ENCODE measurements at regions not wholly inside any gene's neighbourhood (a gene's known extent, or its start where the extent isn't known, plus 50 kb on each side); places are given as distances from the start of the nearest gene placed in this dataset.

GRCh38 chr5:15206133-15206532, 293.8 kb upstream of the FBXL7 start:
- no peak for DNase-seq (ENCODE audit: low read depth)

- DNase-seq (ENCODE audit: low read depth) = no peak
Measured at GRCh38 chr5:15203376-15203775, 296.6 kb upstream of the FBXL7 start.

GRCh38 chr5:15191012-15191411, 309.0 kb upstream of the FBXL7 start:
- no peak for DNase-seq (ENCODE audit: low read depth)

- DNase-seq (ENCODE audit: low read depth) = no peak
Measured at GRCh38 chr5:15183520-15183919, 311.9 kb upstream of the ANKH start.

DNA sequence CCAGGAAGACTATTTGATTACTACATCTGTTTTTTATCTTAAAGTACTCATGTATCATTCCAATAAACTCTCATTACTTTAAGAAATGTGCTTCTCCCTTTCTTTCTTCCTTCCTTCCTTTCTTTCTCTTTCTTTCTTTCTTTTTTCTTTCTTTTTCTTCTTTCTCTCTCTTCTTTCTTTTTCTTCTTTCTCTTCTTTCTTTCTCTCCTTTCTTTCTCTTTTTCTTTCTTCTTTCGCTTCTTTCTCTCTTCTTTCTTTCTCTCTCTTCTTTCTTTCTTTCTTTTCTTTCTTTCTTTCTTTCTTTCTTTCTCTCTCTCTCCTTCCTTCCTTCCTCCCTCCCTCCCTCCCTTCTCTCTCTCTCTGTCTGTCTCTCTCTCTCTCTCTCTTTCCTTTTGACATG, 298.6 kb upstream of the ANKH start:
- DNase-seq (ENCODE audit: low read depth) = no peak

DNA sequence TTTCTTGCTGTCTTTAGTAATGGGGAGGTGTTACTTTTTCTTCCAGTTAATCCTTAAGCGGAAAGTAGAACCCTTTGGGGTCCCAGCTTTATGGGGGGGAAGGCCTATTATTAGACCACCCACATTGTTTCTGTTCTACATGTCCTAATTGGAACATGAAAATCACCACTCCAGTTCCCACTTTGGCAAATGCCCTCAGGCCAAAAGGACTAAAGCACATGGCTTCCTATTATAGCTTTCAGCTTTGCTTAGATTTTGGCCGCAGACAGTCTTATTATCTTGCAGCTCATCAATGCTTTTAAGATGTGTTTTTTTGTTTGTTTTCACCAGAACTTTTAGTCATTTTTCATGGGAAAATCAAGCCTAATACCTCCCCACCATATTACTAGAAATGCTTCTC, 296.8 kb upstream of the ANKH start:
- no peak for DNase-seq (ENCODE audit: low read depth)

- DNase-seq (ENCODE audit: low read depth) = no peak
Measured at GRCh38 chr5:15160091-15160490, 288.5 kb upstream of the ANKH start.

DNA sequence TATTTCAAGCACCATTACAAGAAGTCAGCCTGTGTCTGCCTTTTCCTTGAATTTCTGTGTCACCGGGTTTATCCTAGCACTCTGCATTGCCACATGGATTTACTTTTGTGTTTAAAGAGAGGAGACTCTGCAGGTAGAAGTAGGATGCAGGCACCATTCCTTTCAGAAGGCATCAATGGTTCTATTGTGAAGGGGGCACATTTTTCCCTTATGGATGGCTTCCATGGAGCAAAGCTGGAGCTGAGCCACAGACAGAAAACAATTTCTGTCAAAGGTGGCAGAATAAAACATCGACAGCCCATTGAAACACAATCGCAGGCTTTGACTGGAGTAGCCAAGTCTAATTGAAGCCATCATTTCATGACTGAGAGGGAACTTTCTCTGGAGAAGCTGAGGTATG, 288.0 kb upstream of the ANKH start:
- no peak for DNase-seq (ENCODE audit: low read depth)

DNA sequence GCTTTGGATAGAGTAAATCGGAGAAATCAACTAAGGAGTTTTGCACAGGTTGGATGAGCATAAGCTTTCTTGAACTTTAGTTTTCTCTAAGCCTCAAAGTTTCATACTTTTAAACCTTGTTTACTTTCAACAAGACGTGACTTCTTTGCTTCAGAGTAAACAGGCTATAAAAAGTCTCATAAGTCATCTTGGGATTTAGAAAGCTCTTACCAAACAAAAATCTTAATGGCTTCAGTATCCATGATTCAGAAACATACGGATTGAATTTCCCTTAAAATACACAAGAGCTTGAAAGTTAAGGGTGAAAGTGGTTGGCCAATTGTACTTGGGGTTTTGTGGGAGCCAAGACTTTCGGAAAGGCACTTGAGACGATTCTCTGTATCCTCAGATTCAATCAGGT, 270.9 kb upstream of the ANKH start:
- DNase-seq (ENCODE audit: low read depth) = no peak

GRCh38 chr5:15137414-15137813, 265.8 kb upstream of the ANKH start:
- no peak for DNase-seq (ENCODE audit: low read depth)

GRCh38 chr5:15135661-15136060, 264.1 kb upstream of the ANKH start:
- DNase-seq (ENCODE audit: low read depth) = no peak

- DNase-seq (ENCODE audit: low read depth) = no peak
Measured at GRCh38 chr5:15133456-15133965, 261.9 kb upstream of the ANKH start.

GRCh38 chr5:15132816-15133405, 261.3 kb upstream of the ANKH start:
- no peak for DNase-seq (ENCODE audit: low read depth)

- DNase-seq (ENCODE audit: low read depth) = no peak
Measured at GRCh38 chr5:15131909-15132308, 260.3 kb upstream of the ANKH start.

GRCh38 chr5:15124871-15125568, 253.4 kb upstream of the ANKH start:
- no peak for DNase-seq (ENCODE audit: low read depth)

DNA sequence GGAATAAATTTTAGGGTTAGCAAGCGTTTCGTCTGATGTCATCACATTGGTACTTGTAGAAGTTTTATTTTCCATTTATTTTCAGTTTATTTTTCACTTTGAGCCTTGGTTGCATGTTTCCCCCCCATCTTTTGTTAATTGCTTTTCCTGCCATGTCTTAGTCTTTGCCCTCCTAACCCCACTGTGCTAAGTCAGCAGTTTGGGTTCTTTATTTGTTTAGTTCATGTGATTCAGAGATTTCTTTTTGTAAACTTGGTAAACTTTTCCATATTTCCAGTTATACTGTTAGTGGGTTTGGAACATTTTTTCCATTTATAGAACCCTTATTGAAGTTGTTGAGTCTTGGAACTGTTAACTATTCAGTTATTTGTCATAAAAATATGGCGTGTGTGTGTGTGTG, 252.9 kb upstream of the ANKH start:
- DNase-seq (ENCODE audit: low read depth) = no peak

DNA sequence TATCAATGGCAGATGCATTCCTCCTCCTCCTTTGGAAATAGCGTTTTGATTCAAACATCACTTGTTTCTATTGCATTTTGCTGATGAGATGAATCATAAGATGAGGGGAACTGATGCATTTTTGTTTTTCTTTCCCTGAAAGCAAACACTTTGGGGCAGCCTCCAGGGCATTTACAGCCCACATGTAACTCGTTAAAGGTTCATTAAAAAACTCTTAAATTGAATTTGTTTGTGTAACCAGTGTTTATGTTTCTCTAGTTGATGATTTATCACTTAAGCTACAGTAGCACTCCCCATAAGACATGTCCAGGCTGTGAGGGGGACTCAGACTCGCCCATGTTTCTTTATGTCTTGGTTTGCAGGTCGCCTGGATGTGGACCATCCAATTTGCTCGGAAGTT, 246.1 kb upstream of the ANKH start:
- no peak for DNase-seq (ENCODE audit: low read depth)

GRCh38 chr5:15116996-15117395, 245.4 kb upstream of the ANKH start:
- DNase-seq (ENCODE audit: low read depth) = no peak

GRCh38 chr5:15106530-15107283, 235.1 kb upstream of the ANKH start:
- no peak for DNase-seq (ENCODE audit: low read depth)

- no peak for DNase-seq (ENCODE audit: low read depth)
Measured at GRCh38 chr5:15105799-15106393, 234.3 kb upstream of the ANKH start.

- DNase-seq (ENCODE audit: low read depth) = no peak
Measured at GRCh38 chr5:15103864-15104263, 232.3 kb upstream of the ANKH start.

- no peak for DNase-seq (ENCODE audit: low read depth)
Measured at GRCh38 chr5:15103130-15103529, 231.6 kb upstream of the ANKH start.

GRCh38 chr5:15097552-15097951, 226.0 kb upstream of the ANKH start:
- DNase-seq (ENCODE audit: low read depth) = no peak

Measured in forelimb muscle (tissue), 1 donor.